GM12874 (cell line): ENCODE measurements at regions not wholly inside any gene's neighbourhood (a gene's known extent, or its start where the extent isn't known, plus 50 kb on each side); places are given as distances from the start of the nearest gene placed in this dataset.

ENCODE experiments used
- CTCF ChIP-seq: IDR thresholded peaks from 2 replicates; pipeline ENCODE4 v1.5.1; 2011; ENCODE audit warnings: low read depth, mild to moderate bottlenecking, control low read depth, low read length, moderate library complexity; ENCODE audit not compliant: insufficient read depth

GRCh38 chr9:26748449-26749058, 144.0 kb downstream of the CAAP1 start:
- no peak for TF ChIP-seq CTCF

- no peak for TF ChIP-seq CTCF
Measured at GRCh38 chr9:26747611-26748010, 145.0 kb downstream of the CAAP1 start.

DNA sequence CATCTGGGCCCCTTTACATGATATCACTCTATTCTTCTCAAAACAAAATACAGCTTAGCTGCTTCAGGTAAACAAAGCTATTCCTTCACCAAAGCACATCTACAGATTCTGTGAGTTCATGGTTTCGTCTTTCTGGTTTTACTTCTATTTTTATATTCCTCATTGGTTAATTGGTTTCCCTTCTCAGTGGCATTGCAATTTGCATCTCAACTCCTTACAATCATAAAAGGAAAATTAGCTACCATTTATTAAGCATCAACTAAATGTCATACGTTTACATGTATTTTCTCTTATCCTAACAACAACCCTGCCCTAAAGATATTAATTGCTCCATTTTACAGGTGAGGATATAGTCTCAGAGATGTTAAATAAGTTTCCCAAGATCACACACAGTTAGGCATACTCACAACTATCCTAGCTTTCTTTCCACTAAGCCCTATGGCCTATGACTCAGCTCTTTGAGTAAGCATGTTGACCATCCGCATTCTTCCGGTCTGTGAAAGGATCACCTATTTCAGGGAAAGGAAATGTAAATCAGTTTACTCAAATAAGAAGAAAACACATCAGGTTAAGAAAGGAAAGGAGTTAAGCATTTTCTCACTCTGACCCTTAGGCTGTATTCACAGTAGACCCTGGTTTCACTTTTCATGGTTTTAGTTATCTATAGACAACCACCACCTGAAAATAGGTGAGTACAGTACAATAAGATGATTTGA, 146.1 kb downstream of the CAAP1 start:
- no peak for TF ChIP-seq CTCF

GRCh38 chr9:26745111-26745510, 147.5 kb downstream of the CAAP1 start:
- no peak for TF ChIP-seq CTCF

GRCh38 chr9:26744191-26744965, 148.2 kb downstream of the CAAP1 start:
- 0 out of 2 replicates have a peak, but pooled peaks have one; percentile 21 for TF ChIP-seq CTCF

GRCh38 chr9:26742828-26743476, 149.7 kb downstream of the CAAP1 start:
- no peak for TF ChIP-seq CTCF

DNA sequence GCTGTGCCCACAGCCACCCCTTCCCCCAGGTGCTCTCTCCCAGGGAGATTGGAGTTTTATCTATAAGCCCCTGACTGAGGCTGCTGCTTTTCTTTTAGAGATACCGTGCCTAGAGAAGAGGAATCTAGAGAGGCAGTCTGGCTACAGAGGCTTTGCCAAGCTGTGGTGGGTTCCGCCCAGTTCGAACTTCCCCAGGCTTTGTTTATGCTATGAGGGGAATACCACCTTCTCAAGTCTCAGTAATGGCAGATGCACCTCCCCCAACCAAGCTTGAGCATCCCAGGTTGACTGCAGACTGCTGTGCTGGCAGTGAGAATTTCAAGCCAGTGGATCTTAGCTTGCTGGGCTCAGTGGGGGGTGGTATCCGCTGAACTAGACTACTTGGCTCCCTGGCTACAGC, 157.4 kb downstream of the CAAP1 start:
- TF ChIP-seq CTCF = no peak
